VCaP (cell line): ENCODE measurements at regions not wholly inside any gene's neighbourhood (a gene's known extent, or its start where the extent isn't known, plus 50 kb on each side); places are given as distances from the start of the nearest gene placed in this dataset.
A peak's percentile ranks its signal among the peaks of the same experiment; 100 is the strongest.

Source experiments
- H3K27ac ChIP-seq: fragments of 450-650 bp; 2 replicates; pipeline ENCODE4 v1.5.1; 2017
- CTCF ChIP-seq: fragments of 450-650 bp; conservative IDR thresholded peaks from 2 replicates; pipeline ENCODE4 v1.5.1; 2017; ENCODE audit warnings: mild to moderate bottlenecking, moderate library complexity

- no peak for TF ChIP-seq CTCF
- no peak overlapping the region for H3K27ac ChIP-seq
Observed at GRCh38 chr7:17471325-17471724, 172.9 kb downstream of the AHR start.

DNA sequence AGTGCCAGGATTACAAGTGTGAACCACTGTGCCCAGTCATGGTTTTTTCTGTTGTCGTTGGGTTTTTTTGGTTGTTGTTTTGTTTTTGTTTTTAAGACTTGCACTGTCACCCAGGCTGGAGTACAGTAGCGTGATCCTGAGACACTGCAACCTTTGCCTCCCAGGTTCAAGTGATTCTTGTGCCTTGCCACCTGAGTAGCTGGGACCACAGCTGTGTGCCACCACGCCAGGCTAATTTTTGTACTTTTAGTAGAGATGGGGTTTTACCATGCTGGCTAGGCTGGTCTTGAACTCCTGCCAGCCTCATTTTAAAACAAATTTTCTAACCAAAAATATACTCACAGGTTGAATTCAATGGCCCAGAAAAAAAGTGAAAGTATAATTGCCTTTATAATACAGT, 174.1 kb downstream of the AHR start:
- TF ChIP-seq CTCF = no peak
- H3K27ac ChIP-seq = no peak overlapping the region

DNA sequence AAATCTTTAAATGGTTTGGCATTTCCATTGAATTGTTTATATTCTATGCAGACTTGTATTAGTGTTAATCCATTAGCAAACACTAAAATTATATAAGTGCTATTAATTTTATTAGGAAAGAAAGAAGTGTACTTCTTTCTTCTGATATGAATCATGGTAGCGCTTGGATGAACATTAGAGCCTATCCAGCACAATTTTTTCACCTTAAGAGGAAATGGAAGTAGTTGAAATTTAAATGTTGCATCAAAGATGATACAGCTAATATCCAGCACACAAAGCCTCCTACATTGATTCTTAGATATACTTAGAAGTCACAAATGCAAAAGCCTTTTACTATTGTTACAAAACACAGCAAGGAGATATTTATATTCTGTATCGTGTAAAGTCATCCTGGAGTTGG, 174.5 kb downstream of the AHR start:
- no peak overlapping the region for H3K27ac ChIP-seq
- TF ChIP-seq CTCF = no peak

- peak; percentile 55 for TF ChIP-seq CTCF
- no peak overlapping the region for H3K27ac ChIP-seq
Observed at GRCh38 chr7:17474724-17475344, 176.4 kb downstream of the AHR start.

- H3K27ac ChIP-seq = no peak overlapping the region
- TF ChIP-seq CTCF = no peak
Observed at GRCh38 chr7:17477182-17477581, 178.7 kb downstream of the AHR start.

DNA sequence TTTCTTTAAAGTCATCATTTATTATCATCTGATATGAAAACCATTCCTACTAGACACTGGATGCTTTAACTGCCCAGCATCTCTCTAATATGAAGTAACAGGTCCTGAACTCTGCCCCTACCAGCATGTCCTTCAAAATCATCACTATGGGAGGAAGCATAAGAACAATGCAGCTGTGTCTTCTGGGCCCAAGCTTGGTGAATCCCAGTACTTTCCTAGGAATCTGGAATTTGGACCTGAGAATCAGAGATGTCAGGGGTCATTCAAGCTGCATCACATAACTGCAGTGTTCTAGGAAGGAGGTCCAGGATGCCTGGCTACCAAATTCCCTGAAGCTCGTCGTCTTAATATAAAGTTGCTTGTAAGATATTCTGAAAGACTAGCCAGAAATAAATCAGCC, 182.7 kb downstream of the AHR start:
- no peak overlapping the region for H3K27ac ChIP-seq
- no peak for TF ChIP-seq CTCF

GRCh38 chr7:17485368-17485767, 186.9 kb downstream of the AHR start:
- TF ChIP-seq CTCF = no peak

DNA sequence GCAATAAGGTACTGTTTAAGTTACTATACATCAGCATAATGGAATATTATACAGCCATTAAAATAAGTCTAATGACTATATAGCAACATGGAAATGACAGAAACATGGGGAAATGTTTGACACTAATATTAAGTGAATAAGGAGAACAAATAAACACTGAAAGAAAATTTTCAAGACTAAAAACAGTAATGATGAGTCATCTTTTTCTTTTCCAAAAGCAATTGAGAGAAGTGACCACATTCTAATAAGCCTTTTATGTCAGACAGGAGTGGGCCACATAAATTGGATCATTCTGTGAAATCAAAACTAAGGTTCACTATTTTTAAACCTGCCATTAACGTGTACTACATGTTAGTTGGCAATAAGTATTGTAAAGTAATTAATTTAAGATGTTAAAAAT, 187.5 kb downstream of the AHR start:
- no peak for TF ChIP-seq CTCF
- H3K27ac ChIP-seq = no peak overlapping the region

More at GRCh38 chr7:17485368-17485767, 186.9 kb downstream of the AHR start:
- H3K27ac ChIP-seq = no peak overlapping the region
